Ectodermal cell (in vitro differentiated cells): ENCODE measurements at regions not wholly inside any gene's neighbourhood (a gene's known extent, or its start where the extent isn't known, plus 50 kb on each side); places are given as distances from the start of the nearest gene placed in this dataset.

Experiments used
- H3K27ac ChIP-seq: 2 replicates; pipeline ENCODE4 v1.7.0; 2013; ENCODE audit warnings: mild to moderate bottlenecking, low read depth, low read length; ENCODE audit not compliant: insufficient read depth, poor library complexity, severe bottlenecking
- H3K27me3 ChIP-seq: 2 replicates; pipeline ENCODE4 v1.7.0; 2013; ENCODE audit warnings: mild to moderate bottlenecking, low read length; ENCODE audit not compliant: insufficient read depth, control insufficient read depth, poor library complexity, severe bottlenecking
- H3K36me3 ChIP-seq: one replicate; pipeline ENCODE4 v1.7.0; 2013; ENCODE audit warnings: low read length; ENCODE audit not compliant: control insufficient read depth, insufficient read depth
- H3K4me1 ChIP-seq: one replicate; pipeline ENCODE4 v1.7.0; 2013; ENCODE audit warnings: low read length; ENCODE audit not compliant: control insufficient read depth, insufficient read depth
- H3K4me3 ChIP-seq: 2 replicates; pipeline ENCODE4 v1.7.0; 2013; ENCODE audit warnings: low read depth, low read length, control low read depth; ENCODE audit not compliant: insufficient read depth
- H3K9me3 ChIP-seq: 2 replicates; pipeline ENCODE4 v1.7.0; 2013; ENCODE audit warnings: mild to moderate bottlenecking, low read length, moderate library complexity; ENCODE audit not compliant: control insufficient read depth
- WGBS, 2 experiments: methylation state at CpG; one replicate each; pipeline ENCODE4 v1.1.7; 2013; ENCODE audit warnings: missing lambda C conversion rate in 2 of 2; 5-methylcytosine and 5-hydroxymethylcytosine counted together

- no peaks in the 10 kb centered on the region for H3K9me3 ChIP-seq
- no peaks in the 10 kb centered on the region for H3K4me1 ChIP-seq
- no peaks in the 10 kb centered on the region for H3K36me3 ChIP-seq
- 97 to 100% methylated on average over 2 of the region's 2 CpGs for WGBS, 2 experiments
- no peak overlapping the region for H3K4me3 ChIP-seq
- no peaks in the 10 kb centered on the region for H3K27me3 ChIP-seq
- no peak overlapping the region for H3K27ac ChIP-seq
Measured at GRCh38 chr5:92969781-92970237, 611.2 kb downstream of the NR2F1-AS1 start.

- Histone ChIP-seq H3K9me3 (no peaks in the 10 kb centered on the region), H3K27me3 (no peaks in the 10 kb centered on the region), H3K27ac (no peak overlapping the region), H3K36me3 (no peaks in the 10 kb centered on the region), H3K4me1 (no peaks in the 10 kb centered on the region), H3K4me3 (no peak overlapping the region)
- WGBS, 2 experiments, result 96% methylated on average over 5 of the region's 5 CpGs
Measured at GRCh38 chr5:92969191-92969780, 611.7 kb downstream of the NR2F1-AS1 start.

- WGBS, 2 experiments, result 90 to 95% methylated on average over 2 of the region's 2 CpGs
Measured at GRCh38 chr5:92963800-92964199, 617.2 kb downstream of the NR2F1-AS1 start.

DNA sequence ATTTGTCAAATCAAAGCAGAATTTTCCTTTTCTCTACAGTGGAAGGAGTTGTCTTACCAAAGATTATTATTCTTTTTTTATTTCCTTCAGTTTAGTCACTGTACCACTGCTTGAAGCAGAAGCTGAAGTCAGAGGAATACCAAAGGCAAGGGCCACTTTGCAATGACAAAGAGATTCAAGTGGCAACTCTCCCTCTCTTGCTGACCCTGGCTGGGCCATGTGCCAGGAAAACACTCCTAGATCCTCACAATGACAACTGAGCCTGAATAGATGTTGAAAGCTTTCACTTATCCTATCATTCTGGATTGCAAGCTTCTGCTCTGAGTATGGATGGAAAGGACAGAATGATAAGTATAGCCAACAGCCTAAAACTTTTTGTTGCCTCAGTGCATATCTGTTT, 618.3 kb downstream of the NR2F1-AS1 start:
- no peak overlapping the region for H3K4me3 ChIP-seq
- H3K9me3 ChIP-seq, result no peaks in the 10 kb centered on the region
- H3K27ac ChIP-seq, result no peak overlapping the region
- H3K36me3 ChIP-seq, result no peaks in the 10 kb centered on the region
- no peaks in the 10 kb centered on the region for H3K27me3 ChIP-seq
- H3K4me1 ChIP-seq, result no peaks in the 10 kb centered on the region

More at GRCh38 chr5:92963800-92964199, 617.2 kb downstream of the NR2F1-AS1 start:
- Histone ChIP-seq H3K9me3 (no peaks in the 10 kb centered on the region), H3K27me3 (no peaks in the 10 kb centered on the region), H3K4me1 (no peaks in the 10 kb centered on the region), H3K27ac (no peak overlapping the region), H3K4me3 (no peak overlapping the region), H3K36me3 (no peaks in the 10 kb centered on the region)

DNA sequence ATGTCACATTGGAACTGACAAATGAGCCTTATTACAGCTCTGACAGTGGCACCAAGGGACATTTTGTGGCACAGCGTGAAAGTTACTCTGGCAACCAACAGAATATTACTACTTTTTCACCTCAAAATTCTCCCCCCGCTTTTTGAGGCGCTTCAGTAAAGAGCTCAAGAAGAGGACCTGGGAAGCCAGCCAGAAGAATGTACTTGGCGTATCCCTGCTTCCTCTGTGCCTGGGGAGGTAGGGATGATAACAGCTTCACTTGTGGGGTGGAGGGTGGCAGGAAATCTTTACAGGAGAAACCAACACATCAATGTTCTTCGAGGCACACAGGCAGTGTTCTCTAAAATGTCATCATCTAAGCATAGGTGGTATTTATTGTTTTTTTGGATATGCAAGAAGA, 624.1 kb downstream of the NR2F1-AS1 start:
- Histone ChIP-seq H3K4me1 (no peaks in the 10 kb centered on the region), H3K27me3 (no peaks in the 10 kb centered on the region), H3K9me3 (no peaks in the 10 kb centered on the region), H3K4me3 (no peak overlapping the region), H3K27ac (no peak overlapping the region), H3K36me3 (no peaks in the 10 kb centered on the region)
- WGBS, 2 experiments, result 93 to 94% methylated on average over 4 to 5 of the region's 5 CpGs

GRCh38 chr5:92952243-92952642, 628.8 kb downstream of the NR2F1-AS1 start:
- Histone ChIP-seq H3K27ac (no peak overlapping the region), H3K4me3 (no peak overlapping the region), H3K27me3 (no peaks in the 10 kb centered on the region), H3K36me3 (no peaks in the 10 kb centered on the region), H3K9me3 (no peaks in the 10 kb centered on the region), H3K4me1 (no peaks in the 10 kb centered on the region)

GRCh38 chr5:92951746-92952145, 629.3 kb downstream of the NR2F1-AS1 start:
- H3K4me1 ChIP-seq, result no peaks in the 10 kb centered on the region
- no peak overlapping the region for H3K27ac ChIP-seq
- no peaks in the 10 kb centered on the region for H3K36me3 ChIP-seq
- no peaks in the 10 kb centered on the region for H3K9me3 ChIP-seq
- H3K4me3 ChIP-seq, result no peak overlapping the region
- H3K27me3 ChIP-seq, result no peaks in the 10 kb centered on the region

- Histone ChIP-seq H3K27me3 (no peaks in the 10 kb centered on the region), H3K9me3 (no peaks in the 10 kb centered on the region), H3K27ac (no peak overlapping the region), H3K4me1 (peaks cover 13% of the 10 kb centered on the region), H3K36me3 (no peaks in the 10 kb centered on the region), H3K4me3 (no peak overlapping the region)
- 90 to 94% methylated on average over 6 to 8 of the region's 8 CpGs for WGBS, 2 experiments
Measured at GRCh38 chr5:92946546-92946945, 634.5 kb downstream of the NR2F1-AS1 start.

- H3K4me1 ChIP-seq, result peaks cover 13% of the 10 kb centered on the region
- no peak overlapping the region for H3K4me3 ChIP-seq
- H3K9me3 ChIP-seq, result no peaks in the 10 kb centered on the region
- no peaks in the 10 kb centered on the region for H3K27me3 ChIP-seq
- H3K27ac ChIP-seq, result no peak overlapping the region
- H3K36me3 ChIP-seq, result no peaks in the 10 kb centered on the region
Measured at GRCh38 chr5:92945605-92946097, 635.4 kb downstream of the NR2F1-AS1 start.

DNA sequence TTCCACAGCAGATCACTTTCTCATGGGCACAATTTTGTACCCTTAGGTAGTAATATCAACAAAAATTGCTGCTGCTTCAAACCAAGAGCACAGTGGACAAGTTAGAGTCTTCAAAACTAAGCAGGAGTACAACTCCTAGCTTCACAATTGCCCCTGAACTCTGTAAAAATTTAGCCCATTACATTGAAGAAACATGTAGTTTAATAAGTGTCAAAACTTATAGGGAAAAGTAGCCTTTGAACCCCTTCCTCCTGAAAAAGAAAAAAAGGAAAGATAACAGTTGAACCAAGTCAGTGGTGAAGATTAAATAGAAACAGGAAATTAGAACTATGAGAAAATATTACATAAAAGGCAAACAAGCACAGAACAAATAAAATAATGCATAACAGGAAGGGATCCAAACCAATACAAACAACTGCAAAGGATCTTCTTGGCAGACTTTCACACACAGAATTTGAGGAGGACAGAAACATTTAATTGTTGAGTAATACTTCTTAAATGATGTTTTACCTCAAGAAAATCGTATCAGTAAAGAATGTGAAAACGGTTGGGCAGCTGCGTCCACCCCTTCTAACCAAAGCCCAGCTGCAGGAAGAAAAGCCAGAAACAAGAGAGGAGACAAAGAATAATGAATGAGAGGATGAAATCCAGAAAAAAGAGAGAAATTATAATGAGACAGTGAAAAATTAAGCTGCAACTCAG, 636.0 kb downstream of the NR2F1-AS1 start:
- no peak overlapping the region for H3K4me3 ChIP-seq
- 49 to 68% methylated on average over 3 of the region's 3 CpGs for WGBS, 2 experiments

More for the DNA sequence above, 636.0 kb downstream of the NR2F1-AS1 start:
- H3K27me3 ChIP-seq, result no peaks in the 10 kb centered on the region
- no peaks in the 10 kb centered on the region for H3K36me3 ChIP-seq
- no peak overlapping the region for H3K27ac ChIP-seq
- H3K9me3 ChIP-seq, result no peaks in the 10 kb centered on the region
- H3K4me1 ChIP-seq, result peaks cover 13% of the 10 kb centered on the region
